Stimulated activated CD4-positive, alpha-beta T cell treated with anti-CD3 and anti-CD28 coated beads, Interleukin-15, amount 100 ng/mL, for 24 hours (primary cell): ENCODE measurements at regions not wholly inside any gene's neighbourhood (a gene's known extent, or its start where the extent isn't known, plus 50 kb on each side); places are given as distances from the start of the nearest gene placed in this dataset.
"Not testable (repeated sequence)": the region's sequence is repeated elsewhere in the genome, so short reads cannot be mapped to it uniquely, and the experiment has no call there.

ENCODE experiments used
- DNase-seq: peaks from one replicate; pipeline ENCODE4 v3.0.0-alpha.2; 2020

- DNase-seq = no peak
Observed at GRCh38 chr7:115235075-115235474, 313.2 kb downstream of the MDFIC start.

GRCh38 chr7:115233809-115234208 is 311.9 kb downstream of the MDFIC start:
- no peak for DNase-seq

GRCh38 chr7:115232041-115232440 is 310.1 kb downstream of the MDFIC start:
- no peak for DNase-seq

GRCh38 chr7:115230882-115231571 is 309.1 kb downstream of the MDFIC start:
- DNase-seq = no peak

GRCh38 chr7:115229401-115230105 is 307.7 kb downstream of the MDFIC start:
- DNase-seq = no peak

GRCh38 chr7:115227473-115228235 is 305.8 kb downstream of the MDFIC start:
- no peak for DNase-seq

- DNase-seq = no peak
Observed at GRCh38 chr7:115226410-115226809, 304.5 kb downstream of the MDFIC start.

- no peak for DNase-seq
Observed at GRCh38 chr7:115224922-115225321, 303.0 kb downstream of the MDFIC start.

GRCh38 chr7:115223959-115224358 is 302.1 kb downstream of the MDFIC start:
- DNase-seq = no peak

- DNase-seq = no peak
Observed at GRCh38 chr7:115221456-115221855, 299.6 kb downstream of the MDFIC start.

- DNase-seq = no peak
Observed at GRCh38 chr7:115218076-115218475, 296.2 kb downstream of the MDFIC start.

- DNase-seq = no peak
Observed at GRCh38 chr7:115217373-115217772, 295.5 kb downstream of the MDFIC start.

GRCh38 chr7:115216652-115217051 is 294.8 kb downstream of the MDFIC start:
- no peak for DNase-seq

GRCh38 chr7:115211171-115211570 is 289.3 kb downstream of the MDFIC start:
- no peak for DNase-seq

GRCh38 chr7:115210552-115210951 is 288.7 kb downstream of the MDFIC start:
- no peak for DNase-seq

GRCh38 chr7:115208710-115209560 is 287.0 kb downstream of the MDFIC start:
- DNase-seq = no peak

- not testable (repeated sequence) for DNase-seq
Observed at GRCh38 chr7:115206374-115206773, 284.5 kb downstream of the MDFIC start.

- no peak for DNase-seq
Observed at GRCh38 chr7:115198143-115198542, 276.2 kb downstream of the MDFIC start.

GRCh38 chr7:115195208-115195607 is 273.3 kb downstream of the MDFIC start:
- no peak for DNase-seq

- no peak for DNase-seq
Observed at GRCh38 chr7:115191526-115191925, 269.6 kb downstream of the MDFIC start.

- DNase-seq = no peak
Observed at GRCh38 chr7:115183431-115184057, 261.6 kb downstream of the MDFIC start.

- DNase-seq = no peak
Observed at GRCh38 chr7:115178835-115179234, 256.9 kb downstream of the MDFIC start.
